ENCODE measurements at regions not wholly inside any gene's neighbourhood (a gene's known extent, or its start where the extent isn't known, plus 50 kb on each side); places are given as distances from the start of the nearest gene placed in this dataset.

DNA sequence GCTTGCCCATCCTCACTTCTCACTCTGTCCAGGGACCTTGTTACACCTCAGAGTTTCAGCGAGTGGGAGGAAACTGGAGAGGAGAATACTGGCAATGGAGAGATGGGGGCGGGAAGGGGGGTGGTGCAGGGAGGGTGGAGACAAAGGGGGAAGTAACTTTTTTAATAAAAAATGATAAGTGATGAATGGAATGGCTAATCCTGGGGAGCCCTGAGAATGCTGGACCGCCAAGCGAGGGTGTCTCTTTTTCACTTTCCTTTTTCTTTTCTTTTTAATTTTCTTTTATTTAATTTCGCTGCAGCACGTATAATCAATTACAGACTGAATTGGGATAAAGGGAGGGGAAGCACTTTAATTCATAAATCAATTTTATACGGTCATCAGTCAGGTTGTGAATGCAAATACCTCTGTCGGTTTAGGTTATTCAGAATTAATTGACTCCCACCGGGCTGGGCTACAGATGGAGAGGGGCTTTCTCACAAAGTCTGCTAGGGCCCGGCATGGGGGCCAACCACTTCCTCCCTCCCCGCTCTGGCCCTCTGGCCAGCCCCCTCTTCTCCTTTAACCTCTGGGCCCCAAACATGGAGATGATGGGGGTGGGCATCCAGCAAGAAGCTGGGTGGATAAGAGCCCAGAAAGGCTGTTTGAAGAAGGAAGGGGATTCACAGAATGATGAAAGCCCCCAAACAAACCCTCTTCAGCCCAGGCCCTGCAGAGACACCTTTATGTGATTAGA is 106.8 kb upstream of the BOC start:
- no peak overlapping the region for H3K4me3 ChIP-seq (ENCODE audit: control insufficient read depth, low read depth, low read length)
- DNase-seq (ENCODE audit: low read depth), result no peak
- TF ChIP-seq, protein P1, sequence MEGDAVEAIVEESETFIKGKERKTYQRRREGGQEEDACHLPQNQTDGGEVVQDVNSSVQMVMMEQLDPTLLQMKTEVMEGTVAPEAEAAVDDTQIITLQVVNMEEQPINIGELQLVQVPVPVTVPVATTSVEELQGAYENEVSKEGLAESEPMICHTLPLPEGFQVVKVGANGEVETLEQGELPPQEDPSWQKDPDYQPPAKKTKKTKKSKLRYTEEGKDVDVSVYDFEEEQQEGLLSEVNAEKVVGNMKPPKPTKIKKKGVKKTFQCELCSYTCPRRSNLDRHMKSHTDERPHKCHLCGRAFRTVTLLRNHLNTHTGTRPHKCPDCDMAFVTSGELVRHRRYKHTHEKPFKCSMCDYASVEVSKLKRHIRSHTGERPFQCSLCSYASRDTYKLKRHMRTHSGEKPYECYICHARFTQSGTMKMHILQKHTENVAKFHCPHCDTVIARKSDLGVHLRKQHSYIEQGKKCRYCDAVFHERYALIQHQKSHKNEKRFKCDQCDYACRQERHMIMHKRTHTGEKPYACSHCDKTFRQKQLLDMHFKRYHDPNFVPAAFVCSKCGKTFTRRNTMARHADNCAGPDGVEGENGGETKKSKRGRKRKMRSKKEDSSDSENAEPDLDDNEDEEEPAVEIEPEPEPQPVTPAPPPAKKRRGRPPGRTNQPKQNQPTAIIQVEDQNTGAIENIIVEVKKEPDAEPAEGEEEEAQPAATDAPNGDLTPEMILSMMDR (conservative IDR thresholded peaks at IDR 0.05; ENCODE audit: control insufficient read depth, insufficient read depth, low read depth, low read length), result no peak

DNA sequence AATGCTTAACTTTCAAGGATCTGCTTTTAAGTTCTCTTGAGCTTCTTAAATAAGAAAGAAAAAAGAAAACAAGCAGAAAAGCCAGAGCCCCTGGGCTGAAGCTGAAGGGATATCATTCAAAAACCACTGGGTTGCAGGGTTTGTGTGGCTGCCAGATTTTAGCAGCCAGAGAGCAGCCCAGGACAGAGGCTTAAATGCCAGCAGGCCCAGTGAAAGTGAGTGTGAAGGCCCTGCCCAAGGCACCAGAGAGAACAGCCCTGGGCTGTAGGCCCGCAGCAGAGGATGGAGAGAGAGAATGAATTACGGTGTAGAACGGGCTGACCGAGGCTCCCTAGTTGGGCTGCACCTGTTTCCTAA is 106.3 kb upstream of the BOC start:
- H3K4me3 ChIP-seq (ENCODE audit: control insufficient read depth, low read depth, low read length), result no peak overlapping the region
- TF ChIP-seq, protein P1 (conservative IDR thresholded peaks at IDR 0.05; ENCODE audit: control insufficient read depth, insufficient read depth, low read depth, low read length), result no peak
- no peak for DNase-seq (ENCODE audit: low read depth)

- TF ChIP-seq, protein P1 (conservative IDR thresholded peaks at IDR 0.05; ENCODE audit: control insufficient read depth, insufficient read depth, low read depth, low read length), result no peak
- peak; percentile 10 for DNase-seq (ENCODE audit: low read depth)
- no peak overlapping the region for H3K4me3 ChIP-seq (ENCODE audit: control insufficient read depth, low read depth, low read length)
These were observed 105.2 kb upstream of the BOC start for GRCh38 chr3:113105966-113106660.

- no peak overlapping the region for H3K4me3 ChIP-seq (ENCODE audit: control insufficient read depth, low read depth, low read length)
- TF ChIP-seq, protein P1 (conservative IDR thresholded peaks at IDR 0.05; ENCODE audit: control insufficient read depth, insufficient read depth, low read depth, low read length), result no peak
- no peak for DNase-seq (ENCODE audit: low read depth)
These were observed 101.1 kb upstream of the BOC start for GRCh38 chr3:113110267-113110666.

DNA sequence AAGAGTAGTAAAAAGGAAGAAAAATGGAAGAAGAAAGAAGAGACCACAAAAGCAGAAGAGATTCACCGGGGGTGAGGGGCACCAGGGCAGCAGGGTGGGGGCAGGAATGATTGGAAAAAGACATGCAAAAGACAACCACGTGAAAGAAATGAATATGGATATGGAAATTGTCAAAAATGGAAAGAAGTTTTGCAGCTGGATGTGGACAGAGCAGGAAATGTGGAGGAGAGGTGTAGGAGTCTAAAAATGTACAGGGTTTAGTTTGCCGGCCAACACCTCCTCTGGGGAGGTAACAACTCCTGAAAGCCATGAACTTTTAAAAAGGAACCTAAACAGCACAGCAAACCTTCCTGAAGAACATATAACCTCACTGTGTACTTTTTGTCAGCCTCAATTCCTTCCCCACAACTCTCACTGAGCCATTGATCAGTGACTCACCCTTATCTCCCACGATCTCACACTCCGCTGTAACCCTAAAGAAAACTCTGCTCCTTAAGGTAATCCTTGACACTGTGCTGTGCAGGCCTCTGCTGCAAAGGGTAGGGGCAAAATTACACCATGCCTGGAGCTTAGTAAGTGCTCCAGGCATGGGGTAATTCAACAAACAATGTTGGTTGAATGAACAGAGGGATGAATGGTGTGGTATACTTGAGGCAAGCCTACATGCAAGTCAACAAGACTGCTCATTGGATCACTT is 100.2 kb upstream of the BOC start:
- TF ChIP-seq, protein P1 (conservative IDR thresholded peaks at IDR 0.05; ENCODE audit: control insufficient read depth, insufficient read depth, low read depth, low read length), result no peak
- H3K4me3 ChIP-seq (ENCODE audit: control insufficient read depth, low read depth, low read length), result no peak overlapping the region
- peak; percentile 10 for DNase-seq (ENCODE audit: low read depth)

- no peak for DNase-seq (ENCODE audit: low read depth)
- no peak overlapping the region for H3K4me3 ChIP-seq (ENCODE audit: control insufficient read depth, low read depth, low read length)
- TF ChIP-seq, protein P1 (conservative IDR thresholded peaks at IDR 0.05; ENCODE audit: control insufficient read depth, insufficient read depth, low read depth, low read length), result no peak
These were observed 98.0 kb upstream of the BOC start for GRCh38 chr3:113113361-113113760.

All from fibroblast of mammary gland (primary cell).